HepG2 (cell line): ENCODE measurements at regions not wholly inside any gene's neighbourhood (a gene's known extent, or its start where the extent isn't known, plus 50 kb on each side); places are given as distances from the start of the nearest gene placed in this dataset.

Experiments used
- BORCS8-MEF2B ChIP-seq: sonication (generic); formaldehyde crosslinking; IDR thresholded peaks from 2 replicates; pipeline ENCODE4 v1.8.0; 2022; ENCODE audit warnings: mild to moderate bottlenecking, missing genetic modification reagents
- CBFB ChIP-seq: sonication (generic); formaldehyde crosslinking; IDR thresholded peaks from 2 replicates; pipeline ENCODE4 v1.4.0; 2020; ENCODE audit warnings: missing genetic modification reagents
- CCAR2 ChIP-seq: fragments of 200-400 bp; formaldehyde crosslinking; optimal IDR thresholded peaks from 2 replicates; pipeline ENCODE3; 2018; ENCODE audit warnings: low read depth, mild to moderate bottlenecking, low read length, moderate library complexity
- CEBPZ ChIP-seq: IDR thresholded peaks from 2 replicates; pipeline ENCODE4 v1.6.1; 2012; ENCODE audit warnings: low read length, improper control_type of control experiment
- ELF1 ChIP-seq: sonication (generic); formaldehyde crosslinking; IDR thresholded peaks from 2 replicates; pipeline ENCODE4 v1.4.0; 2020; ENCODE audit warnings: missing genetic modification reagents
- MIXL1 ChIP-seq: IDR thresholded peaks from 2 replicates; pipeline ENCODE4 v1.6.1; 2016
- NBN ChIP-seq: fragments of 450-650 bp; conservative IDR thresholded peaks from 2 replicates; pipeline ENCODE4 v1.6.1; 2017
- PHF21A ChIP-seq: sonication (generic); formaldehyde crosslinking; IDR thresholded peaks from 2 replicates; pipeline ENCODE4 v1.5.0; 2020; ENCODE audit warnings: mild to moderate bottlenecking, missing genetic modification reagents
- POLR2AphosphoS2 ChIP-seq: IDR thresholded peaks from 2 replicates; pipeline ENCODE4 v1.6.1; 2011; ENCODE audit warnings: low read depth, low read length, improper control_type of control experiment
- SMC3 ChIP-seq: IDR thresholded peaks from 2 replicates; pipeline ENCODE4 v1.6.1; 2011; ENCODE audit warnings: low read length, improper control_type of control experiment
- SYNCRIP ChIP-seq: fragments of 200-400 bp; formaldehyde crosslinking; IDR thresholded peaks from 2 replicates; pipeline ENCODE4 v1.6.1; 2018; ENCODE audit warnings: mild to moderate bottlenecking, low read depth, low read length; ENCODE audit not compliant: insufficient read depth
- TAF15 ChIP-seq: fragments of 200-400 bp; formaldehyde crosslinking; IDR thresholded peaks from one replicate; pipeline ENCODE4 v1.6.1; 2018; ENCODE audit warnings: mild to moderate bottlenecking, low read depth, low read length; ENCODE audit not compliant: poor library complexity, severe bottlenecking
- XRCC5 ChIP-seq: fragments of 200-400 bp; formaldehyde crosslinking; optimal IDR thresholded peaks from 2 replicates; pipeline ENCODE3; 2017; ENCODE audit warnings: mild to moderate bottlenecking, low read length
- ZNF205 ChIP-seq: IDR thresholded peaks from 2 replicates; pipeline ENCODE4 v1.6.1; 2018; ENCODE audit warnings: missing biosample characterization, missing genetic modification reagents
- ZNF296 ChIP-seq: sonication (generic); formaldehyde crosslinking; conservative IDR thresholded peaks from 2 replicates; pipeline ENCODE4 v1.5.0; 2020; ENCODE audit warnings: mild to moderate bottlenecking, missing genetic modification reagents
- ZNF354B ChIP-seq: sonication (generic); formaldehyde crosslinking; IDR thresholded peaks from 2 replicates; pipeline ENCODE4 v1.8.0; 2022; ENCODE audit warnings: mild to moderate bottlenecking, missing genetic modification reagents
- ZNF501 ChIP-seq: sonication (generic); formaldehyde crosslinking; IDR thresholded peaks from 2 replicates; pipeline ENCODE4 v1.5.1; 2020; ENCODE audit warnings: mild to moderate bottlenecking, moderate library complexity, missing genetic modification reagents
- ZNF569 ChIP-seq: sonication (generic); formaldehyde crosslinking; IDR thresholded peaks from 2 replicates; pipeline ENCODE4 v1.5.0; 2020; ENCODE audit warnings: mild to moderate bottlenecking, missing genetic modification reagents, moderate library complexity, borderline replicate concordance
- TF ChIP-seq, protein P1 (sequence below): sonication (generic); formaldehyde crosslinking; IDR thresholded peaks from 2 replicates; pipeline ENCODE4 v1.8.1; 2023; ENCODE audit warnings: missing genetic modification reagents, mild to moderate bottlenecking, borderline replicate concordance
- TF ChIP-seq, protein P2 (sequence below): IDR thresholded peaks from 2 replicates; pipeline ENCODE4 v1.6.1; 2016; ENCODE audit warnings: mild to moderate bottlenecking, missing biosample characterization, missing genetic modification reagents
- TF ChIP-seq, protein P3 (sequence below): IDR thresholded peaks from 2 replicates; pipeline ENCODE4 v1.6.1; 2012; ENCODE audit warnings: low read depth, low read length, improper control_type of control experiment
- TF ChIP-seq, protein P4 (sequence below): sonication (generic); formaldehyde crosslinking; IDR thresholded peaks from 2 replicates; pipeline ENCODE4 v1.4.0; 2020; ENCODE audit warnings: mild to moderate bottlenecking, missing genetic modification reagents
- TF ChIP-seq, protein P5 (sequence below): sonication (generic); formaldehyde crosslinking; IDR thresholded peaks from 2 replicates; pipeline ENCODE4 v1.5.1; 2020; ENCODE audit warnings: missing genetic modification reagents, mild to moderate bottlenecking, borderline replicate concordance

- TF ChIP-seq ELF1 (0 out of 2 replicates have a peak, but pooled peaks have one; percentile 55), ZNF296 (CRISPR knock-in tag) (no peak), CCAR2 (no peak), ZNF501 (CRISPR knock-in tag) (peak; percentile 68; the same call in 1 of the 2 replicates), TAF15 (no peak), MIXL1 (CRISPR knock-in tag) (no peak), ZNF569 (CRISPR knock-in tag) (no peak), ZNF205 (CRISPR knock-in tag) (peak; percentile 37; the same call in 1 of the 2 replicates), XRCC5 (peak; percentile 56), POLR2AphosphoS2 (no peak), SYNCRIP (no peak), ZNF354B (CRISPR knock-in tag) (no peak), CEBPZ (no peak), NBN (no peak), PHF21A (CRISPR knock-in tag) (no peak), BORCS8-MEF2B (CRISPR knock-in tag) (no peak), SMC3 (peak; percentile 79), CBFB (CRISPR knock-in tag) (no peak)
- TF ChIP-seq, protein P1, sequence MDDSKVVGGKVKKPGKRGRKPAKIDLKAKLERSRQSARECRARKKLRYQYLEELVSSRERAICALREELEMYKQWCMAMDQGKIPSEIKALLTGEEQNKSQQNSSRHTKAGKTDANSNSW: no peak
- TF ChIP-seq, protein P2, sequence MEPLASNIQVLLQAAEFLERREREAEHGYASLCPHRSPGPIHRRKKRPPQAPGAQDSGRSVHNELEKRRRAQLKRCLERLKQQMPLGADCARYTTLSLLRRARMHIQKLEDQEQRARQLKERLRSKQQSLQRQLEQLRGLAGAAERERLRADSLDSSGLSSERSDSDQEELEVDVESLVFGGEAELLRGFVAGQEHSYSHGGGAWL (CRISPR knock-in tag): no peak
- TF ChIP-seq, protein P3, sequence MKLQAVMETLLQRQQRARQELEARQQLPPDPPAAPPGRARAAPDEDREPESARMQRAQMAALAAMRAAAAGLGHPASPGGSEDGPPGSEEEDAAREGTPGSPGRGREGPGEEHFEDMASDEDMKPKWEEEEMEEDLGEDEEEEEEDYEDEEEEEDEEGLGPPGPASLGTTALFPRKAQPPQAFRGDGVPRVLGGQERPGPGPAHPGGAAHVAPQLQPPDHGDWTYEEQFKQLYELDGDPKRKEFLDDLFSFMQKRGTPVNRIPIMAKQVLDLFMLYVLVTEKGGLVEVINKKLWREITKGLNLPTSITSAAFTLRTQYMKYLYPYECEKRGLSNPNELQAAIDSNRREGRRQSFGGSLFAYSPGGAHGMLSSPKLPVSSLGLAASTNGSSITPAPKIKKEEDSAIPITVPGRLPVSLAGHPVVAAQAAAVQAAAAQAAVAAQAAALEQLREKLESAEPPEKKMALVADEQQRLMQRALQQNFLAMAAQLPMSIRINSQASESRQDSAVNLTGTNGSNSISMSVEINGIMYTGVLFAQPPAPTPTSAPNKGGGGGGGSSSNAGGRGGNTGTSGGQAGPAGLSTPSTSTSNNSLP: no peak
- TF ChIP-seq, protein P4, sequence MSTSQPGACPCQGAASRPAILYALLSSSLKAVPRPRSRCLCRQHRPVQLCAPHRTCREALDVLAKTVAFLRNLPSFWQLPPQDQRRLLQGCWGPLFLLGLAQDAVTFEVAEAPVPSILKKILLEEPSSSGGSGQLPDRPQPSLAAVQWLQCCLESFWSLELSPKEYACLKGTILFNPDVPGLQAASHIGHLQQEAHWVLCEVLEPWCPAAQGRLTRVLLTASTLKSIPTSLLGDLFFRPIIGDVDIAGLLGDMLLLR (CRISPR knock-in tag): no peak
- TF ChIP-seq, protein P5, sequence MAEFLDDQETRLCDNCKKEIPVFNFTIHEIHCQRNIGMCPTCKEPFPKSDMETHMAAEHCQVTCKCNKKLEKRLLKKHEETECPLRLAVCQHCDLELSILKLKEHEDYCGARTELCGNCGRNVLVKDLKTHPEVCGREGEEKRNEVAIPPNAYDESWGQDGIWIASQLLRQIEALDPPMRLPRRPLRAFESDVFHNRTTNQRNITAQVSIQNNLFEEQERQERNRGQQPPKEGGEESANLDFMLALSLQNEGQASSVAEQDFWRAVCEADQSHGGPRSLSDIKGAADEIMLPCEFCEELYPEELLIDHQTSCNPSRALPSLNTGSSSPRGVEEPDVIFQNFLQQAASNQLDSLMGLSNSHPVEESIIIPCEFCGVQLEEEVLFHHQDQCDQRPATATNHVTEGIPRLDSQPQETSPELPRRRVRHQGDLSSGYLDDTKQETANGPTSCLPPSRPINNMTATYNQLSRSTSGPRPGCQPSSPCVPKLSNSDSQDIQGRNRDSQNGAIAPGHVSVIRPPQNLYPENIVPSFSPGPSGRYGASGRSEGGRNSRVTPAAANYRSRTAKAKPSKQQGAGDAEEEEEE (CRISPR knock-in tag): no peak
Measured at GRCh38 chr12:98397323-98398105, 117.9 kb upstream of the TMPO start (continued).
